H9 (cell line): ENCODE measurements at regions not wholly inside any gene's neighbourhood (a gene's known extent, or its start where the extent isn't known, plus 50 kb on each side); places are given as distances from the start of the nearest gene placed in this dataset.

Experiments
- DNase-seq: peaks from one replicate; pipeline ENCODE4 v3.0.0-alpha.2; 2017
- H2AFZ ChIP-seq: one replicate; pipeline ENCODE4 v1.6.1; 2013; ENCODE audit warnings: mild to moderate bottlenecking, low read length, control low read depth, moderate library complexity
- H2AK5ac ChIP-seq: 2 replicates; pipeline ENCODE4 v1.6.1; 2013; ENCODE audit warnings: low read length, control low read depth, mixed read lengths; ENCODE audit not compliant: insufficient read length
- H2BK120ac ChIP-seq: one replicate; pipeline ENCODE4 v1.6.1; 2013; ENCODE audit warnings: low read depth, mild to moderate bottlenecking, low read length, control low read depth, inconsistent platforms; ENCODE audit not compliant: poor library complexity, severe bottlenecking
- H2BK12ac ChIP-seq: 2 replicates; pipeline ENCODE4 v1.6.1; 2013; ENCODE audit warnings: low read length, control low read depth, mixed read lengths, low read depth; ENCODE audit not compliant: insufficient read length
- H2BK15ac ChIP-seq: 2 replicates; pipeline ENCODE4 v1.6.1; 2013; ENCODE audit warnings: low read depth, low read length, control low read depth
- H2BK20ac ChIP-seq: one replicate; pipeline ENCODE4 v1.6.1; 2013; ENCODE audit warnings: low read depth, mild to moderate bottlenecking, low read length, control low read depth, inconsistent platforms; ENCODE audit not compliant: poor library complexity, severe bottlenecking
- H2BK5ac ChIP-seq: 2 replicates; pipeline ENCODE4 v1.6.1; 2013; ENCODE audit warnings: low read length, control low read depth, mixed read lengths; ENCODE audit not compliant: insufficient read length
- H3K14ac ChIP-seq: 2 replicates; pipeline ENCODE4 v1.6.1; 2013; ENCODE audit warnings: low read length, control low read depth; ENCODE audit not compliant: insufficient read depth
- H3K18ac ChIP-seq: 2 replicates; pipeline ENCODE4 v1.6.1; 2013; ENCODE audit warnings: low read depth, mild to moderate bottlenecking, mixed read lengths, low read length, control low read depth; ENCODE audit not compliant: insufficient read length
- H3K23ac ChIP-seq: 2 replicates; pipeline ENCODE4 v1.6.1; 2013; ENCODE audit warnings: low read length, control low read depth, mixed read lengths, low read depth; ENCODE audit not compliant: insufficient read length
- H3K23me2 ChIP-seq: 2 replicates; pipeline ENCODE4 v1.6.1; 2013; ENCODE audit warnings: low read depth, mild to moderate bottlenecking, mixed read lengths, low read length, control low read depth; ENCODE audit not compliant: insufficient read length, poor library complexity, severe bottlenecking
- H3K27ac ChIP-seq: 2 replicates; pipeline ENCODE4 v1.5.1; 2013; ENCODE audit warnings: low read length, control low read depth, mixed read lengths, low read depth; ENCODE audit not compliant: insufficient read length
- H3K27me3 ChIP-seq: 2 replicates; pipeline ENCODE4 v1.6.1; 2013; ENCODE audit warnings: low read length, control low read depth, inconsistent platforms; ENCODE audit not compliant: insufficient read depth
- H3K4ac ChIP-seq: 2 replicates; pipeline ENCODE4 v1.6.1; 2013; ENCODE audit warnings: low read depth, mild to moderate bottlenecking, control low read depth, inconsistent platforms, low read length, moderate library complexity
- H3K4me1 ChIP-seq: 2 replicates; pipeline ENCODE4 v1.6.1; 2013; ENCODE audit warnings: low read length, control low read depth, inconsistent platforms; ENCODE audit not compliant: insufficient read depth
- H3K4me2 ChIP-seq: 2 replicates; pipeline ENCODE4 v1.6.1; 2013; ENCODE audit warnings: low read length, control low read depth, mixed read lengths; ENCODE audit not compliant: insufficient read length, insufficient read depth
- H3K56ac ChIP-seq: 2 replicates; pipeline ENCODE4 v1.6.1; 2013; ENCODE audit warnings: low read depth, mild to moderate bottlenecking, mixed read lengths, low read length, control low read depth; ENCODE audit not compliant: insufficient read length
- H3K79me1 ChIP-seq: 2 replicates; pipeline ENCODE4 v1.6.1; 2013; ENCODE audit warnings: low read depth, mild to moderate bottlenecking, moderate library complexity, low read length, control low read depth, inconsistent platforms; ENCODE audit not compliant: insufficient read depth, poor library complexity, severe bottlenecking
- H3K79me2 ChIP-seq: 2 replicates; pipeline ENCODE4 v1.6.1; 2013; ENCODE audit warnings: low read length, control low read depth, inconsistent platforms; ENCODE audit not compliant: insufficient read depth
- H3K9ac ChIP-seq: 2 replicates; pipeline ENCODE4 v1.6.1; 2013; ENCODE audit warnings: low read length, control low read depth, mixed read lengths; ENCODE audit not compliant: insufficient read length; ENCODE audit errors: extremely low read depth
- H3K9me3 ChIP-seq: one replicate; pipeline ENCODE4 v1.6.1; 2013; ENCODE audit warnings: low read depth, low read length, inconsistent platforms; ENCODE audit not compliant: control insufficient read depth
- H3T11ph ChIP-seq: one replicate; pipeline ENCODE4 v1.6.1; 2013; ENCODE audit warnings: mild to moderate bottlenecking, low read length, control low read depth, inconsistent platforms
- H4K20me1 ChIP-seq: one replicate; pipeline ENCODE4 v1.6.1; 2013; ENCODE audit not compliant: control insufficient read depth, insufficient read length, insufficient read depth
- H4K5ac ChIP-seq: 2 replicates; pipeline ENCODE4 v1.6.1; 2013; ENCODE audit warnings: low read depth, mild to moderate bottlenecking, mixed read lengths, low read length, control low read depth; ENCODE audit not compliant: insufficient read length
- H4K8ac ChIP-seq: replicated peaks from 2 replicates; pipeline ENCODE4 v1.6.1; 2013; ENCODE audit warnings: low read length, control low read depth, mixed read lengths, low read depth; ENCODE audit not compliant: insufficient read length
- H4K91ac ChIP-seq: 2 replicates; pipeline ENCODE4 v1.6.1; 2013; ENCODE audit warnings: low read depth, mild to moderate bottlenecking, moderate library complexity, mixed read lengths, low read length, control low read depth; ENCODE audit not compliant: insufficient read length
- H3K27ac Mint-ChIP-seq, 3 experiments: 2 replicates in 2 of 3; 3 replicates in 1 of 3; pipeline ENCODE4 v1.8.0; 2020 to 2021; ENCODE audit warnings: mixed read lengths in 3 of 3, mild to moderate bottlenecking in 1 of 3, moderate library complexity in 1 of 3
- H3K27me3 Mint-ChIP-seq: 2 replicates; pipeline ENCODE4 v1.8.0; 2021; ENCODE audit warnings: low read depth, mild to moderate bottlenecking, moderate library complexity, mixed read lengths
- H3K36me3 Mint-ChIP-seq, 3 experiments: 2 replicates in 2 of 3; 3 replicates in 1 of 3; pipeline ENCODE4 v1.8.0; 2020 to 2021; ENCODE audit warnings: low read depth in 3 of 3, mixed read lengths in 3 of 3; ENCODE audit not compliant: insufficient read depth in 1 of 3
- H3K4me1 Mint-ChIP-seq, 2 experiments: 2 replicates each; pipeline ENCODE4 v1.8.0; 2020; ENCODE audit warnings: mixed read lengths in 2 of 2
- H3K4me3 Mint-ChIP-seq, 2 experiments: 2 replicates in 1 of 2; 3 replicates in 1 of 2; pipeline ENCODE4 v1.8.0; 2020 to 2021; ENCODE audit warnings: mild to moderate bottlenecking in 2 of 2, mixed read lengths in 2 of 2, moderate library complexity in 1 of 2
- H3K9me3 Mint-ChIP-seq, 2 experiments: 2 replicates in 1 of 2; 3 replicates in 1 of 2; pipeline ENCODE4 v1.8.0; 2020; ENCODE audit warnings: mild to moderate bottlenecking in 2 of 2, mixed read lengths in 2 of 2, moderate library complexity in 1 of 2
- WGBS: extraction: QIAGEN DNeasy Blood & Tissue Kit; methylation state at CpG from one replicate; pipeline ENCODE4 v1.1.7; 2013; ENCODE audit warnings: missing lambda C conversion rate, low lambda C conversion rate, mixed read lengths; ENCODE audit not compliant: insufficient read length; ENCODE audit errors: extremely low coverage; 5-methylcytosine and 5-hydroxymethylcytosine counted together
- TF ChIP-seq, protein P1 (sequence below): fragments of 200-600 bp; sonication (generic); conservative IDR thresholded peaks from 3 replicates; pipeline ENCODE4 v1.8.0; 2021; ENCODE audit warnings: antibody characterized with exemption, mild to moderate bottlenecking

DNA sequence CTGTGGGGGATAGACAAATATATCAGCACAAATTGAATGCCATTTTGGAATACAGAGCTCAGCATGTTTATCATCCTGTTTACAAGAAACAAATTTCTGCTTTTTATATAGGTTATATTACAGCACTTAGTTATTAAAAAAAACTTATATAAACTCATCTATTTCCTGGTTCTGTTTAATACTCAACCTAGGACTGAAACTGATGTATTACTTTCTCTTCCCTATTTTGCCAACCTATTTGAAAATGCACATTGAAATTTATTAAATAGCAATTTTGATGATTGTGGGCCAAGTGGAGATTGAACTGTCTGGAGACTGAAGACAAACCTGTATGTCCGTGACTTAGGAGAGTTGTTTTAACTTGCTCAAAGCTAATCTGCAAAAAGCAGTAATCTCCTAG, 288.3 kb upstream of the ANO3 start:
- Histone ChIP-seq H3K27me3 (no peaks in the 10 kb centered on the region), H2BK120ac (no peak overlapping the region)
- WGBS: no CpG with 5 or more reads among the region's 1 CpG

More for the DNA sequence above, 288.3 kb upstream of the ANO3 start:
- TF ChIP-seq, protein P1, sequence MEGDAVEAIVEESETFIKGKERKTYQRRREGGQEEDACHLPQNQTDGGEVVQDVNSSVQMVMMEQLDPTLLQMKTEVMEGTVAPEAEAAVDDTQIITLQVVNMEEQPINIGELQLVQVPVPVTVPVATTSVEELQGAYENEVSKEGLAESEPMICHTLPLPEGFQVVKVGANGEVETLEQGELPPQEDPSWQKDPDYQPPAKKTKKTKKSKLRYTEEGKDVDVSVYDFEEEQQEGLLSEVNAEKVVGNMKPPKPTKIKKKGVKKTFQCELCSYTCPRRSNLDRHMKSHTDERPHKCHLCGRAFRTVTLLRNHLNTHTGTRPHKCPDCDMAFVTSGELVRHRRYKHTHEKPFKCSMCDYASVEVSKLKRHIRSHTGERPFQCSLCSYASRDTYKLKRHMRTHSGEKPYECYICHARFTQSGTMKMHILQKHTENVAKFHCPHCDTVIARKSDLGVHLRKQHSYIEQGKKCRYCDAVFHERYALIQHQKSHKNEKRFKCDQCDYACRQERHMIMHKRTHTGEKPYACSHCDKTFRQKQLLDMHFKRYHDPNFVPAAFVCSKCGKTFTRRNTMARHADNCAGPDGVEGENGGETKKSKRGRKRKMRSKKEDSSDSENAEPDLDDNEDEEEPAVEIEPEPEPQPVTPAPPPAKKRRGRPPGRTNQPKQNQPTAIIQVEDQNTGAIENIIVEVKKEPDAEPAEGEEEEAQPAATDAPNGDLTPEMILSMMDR: no peak
- no peak overlapping the region for H3K4me2 ChIP-seq
- H2AFZ ChIP-seq: no peak overlapping the region
- no peak overlapping the region for H4K8ac ChIP-seq
- H3K9me3 ChIP-seq: no peaks in the 10 kb centered on the region
- H3K27me3 Mint-ChIP-seq: no peaks in the 10 kb centered on the region
- H3K23me2 ChIP-seq: no peaks in the 10 kb centered on the region
- H3K4me1 Mint-ChIP-seq: no peaks in the 10 kb centered on the region
- H4K20me1 ChIP-seq: no peaks in the 10 kb centered on the region
- H3K79me1 ChIP-seq: no peaks in the 10 kb centered on the region
- H4K5ac ChIP-seq: no peak overlapping the region
- no peak for DNase-seq
- H3K14ac ChIP-seq: no peak overlapping the region
- no peak overlapping the region for H3K4ac ChIP-seq
- no peaks in the 10 kb centered on the region for H3K9me3 Mint-ChIP-seq
- H3T11ph ChIP-seq: no peak overlapping the region
- H3K18ac ChIP-seq: no peak overlapping the region
- no peaks in the 10 kb centered on the region for H3K36me3 Mint-ChIP-seq
- H2BK5ac ChIP-seq: no peak overlapping the region
- H3K23ac ChIP-seq: no peak overlapping the region
- no peak overlapping the region for H2BK15ac ChIP-seq
- no peaks in the 10 kb centered on the region for H3K4me1 ChIP-seq
- no peak overlapping the region for H2AK5ac ChIP-seq
- H3K27ac ChIP-seq: no peak overlapping the region
- no peaks in the 10 kb centered on the region for H3K79me2 ChIP-seq
- no peak overlapping the region for H2BK12ac ChIP-seq
- H4K91ac ChIP-seq: no peak overlapping the region
- no peak overlapping the region for H3K27ac Mint-ChIP-seq
- H3K56ac ChIP-seq: no peak overlapping the region
- no peak overlapping the region for H2BK20ac ChIP-seq
- H3K9ac ChIP-seq: no peak overlapping the region
- no peak overlapping the region for H3K4me3 Mint-ChIP-seq
